Mucosa of gallbladder (tissue), 1 donor: ENCODE measurements at regions not wholly inside any gene's neighbourhood (a gene's known extent, or its start where the extent isn't known, plus 50 kb on each side); places are given as distances from the start of the nearest gene placed in this dataset.

Experiments used
- DNase-seq: peaks from one replicate; pipeline ENCODE4 v3.0.0-alpha.2; 2020; ENCODE audit warnings: low spot score
- donor health status: DM: no; HTN: no; CAD: no.

- no peak for DNase-seq
These were observed 877.8 kb downstream of the ANKRD7 start for GRCh38 chr7:119102291-119102690.

- DNase-seq: no peak
These were observed 880.9 kb downstream of the ANKRD7 start for GRCh38 chr7:119105381-119105780.

GRCh38 chr7:119123326-119123725 lies 898.8 kb downstream of the ANKRD7 start:
- DNase-seq: no peak

GRCh38 chr7:119127706-119128105 lies 903.2 kb downstream of the ANKRD7 start:
- no peak for DNase-seq

GRCh38 chr7:119132436-119132835 lies 907.9 kb downstream of the ANKRD7 start:
- DNase-seq: no peak

GRCh38 chr7:119167431-119167830 lies 942.9 kb downstream of the ANKRD7 start:
- no peak for DNase-seq

GRCh38 chr7:119172043-119172442 lies 947.5 kb downstream of the ANKRD7 start:
- no peak for DNase-seq

- DNase-seq: peak; percentile 45
These were observed 951.6 kb downstream of the ANKRD7 start for GRCh38 chr7:119175911-119176627.

GRCh38 chr7:119177863-119178262 lies 953.4 kb downstream of the ANKRD7 start:
- DNase-seq: no peak

- DNase-seq: no peak
These were observed 959.8 kb downstream of the ANKRD7 start for GRCh38 chr7:119184124-119184788.

- DNase-seq: no peak
These were observed 971.7 kb downstream of the ANKRD7 start for GRCh38 chr7:119196183-119196582.

GRCh38 chr7:119197172-119197876 lies 972.8 kb downstream of the ANKRD7 start:
- no peak for DNase-seq

GRCh38 chr7:119197877-119198527 lies 973.5 kb downstream of the ANKRD7 start:
- peak; percentile 25 for DNase-seq

GRCh38 chr7:119219663-119220062 lies 995.2 kb downstream of the ANKRD7 start:
- no peak for DNase-seq

GRCh38 chr7:119223930-119224329 lies 999.4 kb downstream of the ANKRD7 start:
- no peak for DNase-seq

- DNase-seq: no peak
These were observed 1004.0 kb downstream of the ANKRD7 start for GRCh38 chr7:119228482-119228881.

- no peak for DNase-seq
These were observed 1007.6 kb downstream of the ANKRD7 start for GRCh38 chr7:119232091-119232490.

- no peak for DNase-seq
These were observed 1008.5 kb downstream of the ANKRD7 start for GRCh38 chr7:119233015-119233414.

- DNase-seq: no peak
These were observed 1020.0 kb upstream of the KCND2 start for GRCh38 chr7:119252962-119253361.

GRCh38 chr7:119254742-119255141 lies 1018.2 kb upstream of the KCND2 start:
- DNase-seq: no peak

- no peak for DNase-seq
These were observed 1017.0 kb upstream of the KCND2 start for GRCh38 chr7:119256001-119256400.

GRCh38 chr7:119256446-119257131 lies 1016.4 kb upstream of the KCND2 start:
- DNase-seq: no peak
